SK-N-SH (cell line): ENCODE measurements at regions not wholly inside any gene's neighbourhood (a gene's known extent, or its start where the extent isn't known, plus 50 kb on each side); places are given as distances from the start of the nearest gene placed in this dataset.

Experiments used
- CTCF ChIA-PET: fragments of 300-600, 350-600 bp; formaldehyde crosslinking; extraction: SDS; loops from one replicate; lab custom pipeline; 2021; lab: Yijun Ruan, JAX
- POLR2A ChIA-PET: fragments of 350-600 bp; sonication (Branson Sonifier 250); formaldehyde crosslinking; extraction: SDS; loops from one replicate; lab custom pipeline; 2020; ENCODE audit warnings: antibody characterized with exemption, inconsistent platforms; lab: Yijun Ruan, JAX
- DNase-seq: peaks from one replicate; pipeline ENCODE4 v3.0.0; 2012
- H2AFZ ChIP-seq: fragments of 200-600 bp; sonication (generic); 2 replicates; pipeline ENCODE4 v1.8.1; 2016; ENCODE audit warnings: antibody characterized with exemption, mild to moderate bottlenecking, low read depth
- H3F3A ChIP-seq: fragments of 200-600 bp; sonication (generic); replicated peaks from 2 replicates; pipeline ENCODE3; 2016; ENCODE audit warnings: antibody characterized with exemption, mild to moderate bottlenecking; ENCODE audit not compliant: insufficient read depth
- H3K27ac ChIP-seq, 2 experiments: fragments of 200-500 bp in 1 of 2; fragments of 200-600 bp in 1 of 2; sonication (Bioruptor generic) in 1 of 2; sonication (generic), shearing (Covaris generic) in 1 of 2; 2 replicates each; pipeline versions ENCODE4 v1.5.1 to v1.6.1; 2014 to 2016; ENCODE audit warnings: low read depth in 2 of 2, inconsistent platforms in 1 of 2, low read length in 1 of 2, mild to moderate bottlenecking in 1 of 2, mixed read lengths in 1 of 2
- H3K27me3 ChIP-seq: fragments of 200-600 bp; sonication (generic), shearing (Covaris generic); 2 replicates; pipeline ENCODE4 v1.6.1; 2016; ENCODE audit warnings: mixed run types; ENCODE audit not compliant: insufficient read depth
- H3K36me3 ChIP-seq, 2 experiments: fragments of 200-500 bp in 1 of 2; fragments of 200-600 bp in 1 of 2; sonication (Bioruptor generic) in 1 of 2; sonication (generic) in 1 of 2; replicated peaks in 1 of 2; 2 replicates each; pipeline versions ENCODE3 to v1.5.1; 2014 to 2016; ENCODE audit warnings: low read length in 1 of 2, mild to moderate bottlenecking in 1 of 2; ENCODE audit not compliant: insufficient read depth in 2 of 2, control insufficient read depth in 1 of 2
- H3K4me1 ChIP-seq, 2 experiments: fragments of 200-500 bp in 1 of 2; fragments of 200-600 bp in 1 of 2; sonication (Bioruptor generic) in 1 of 2; sonication (generic), shearing (Covaris generic) in 1 of 2; 2 replicates each; pipeline versions ENCODE4 v1.5.1 to v1.6.1; 2014 to 2016; ENCODE audit warnings: low read depth in 1 of 2, low read length in 1 of 2, mixed run types in 1 of 2; ENCODE audit not compliant: insufficient read depth in 2 of 2, control insufficient read depth in 1 of 2
- H3K4me2 ChIP-seq: fragments of 200-600 bp; sonication (generic), shearing (Covaris generic); 2 replicates; pipeline ENCODE4 v1.6.1; 2017; ENCODE audit warnings: mixed run types
- H3K4me3 ChIP-seq, 2 experiments: fragments of 200-500 bp in 1 of 2; fragments of 200-600 bp in 1 of 2; sonication (Bioruptor generic) in 1 of 2; sonication (generic), shearing (Covaris generic) in 1 of 2; 2 replicates each; pipeline versions ENCODE4 v1.5.1 to v1.8.1; 2014 to 2016; ENCODE audit warnings: low read depth in 2 of 2, inconsistent platforms in 1 of 2, low read length in 1 of 2, mild to moderate bottlenecking in 1 of 2, mixed read lengths in 1 of 2, moderate library complexity in 1 of 2
- H3K79me2 ChIP-seq: fragments of 200-600 bp; sonication (generic); 2 replicates; pipeline ENCODE4 v1.8.1; 2017; ENCODE audit warnings: mild to moderate bottlenecking; ENCODE audit not compliant: insufficient read depth
- H3K9ac ChIP-seq: fragments of 200-600 bp; sonication (generic); 2 replicates; pipeline ENCODE4 v1.6.1; 2017; ENCODE audit warnings: mixed run types
- H3K9me2 ChIP-seq: fragments of 200-600 bp; sonication (generic); 2 replicates; pipeline ENCODE4 v1.6.1; 2017; ENCODE audit warnings: mixed run types
- H3K9me3 ChIP-seq: fragments of 200-600 bp; sonication (generic); 2 replicates; pipeline ENCODE4 v1.6.1; 2017; ENCODE audit warnings: mixed run types, mild to moderate bottlenecking, moderate library complexity
- H4K20me1 ChIP-seq: fragments of 200-600 bp; sonication (generic); 2 replicates; pipeline ENCODE4 v1.6.1; 2017; ENCODE audit warnings: mild to moderate bottlenecking, mixed run types; ENCODE audit not compliant: insufficient read depth
- CTCF ChIP-seq: fragments of 200-600 bp; sonication (generic); IDR thresholded peaks from 2 replicates; pipeline ENCODE4 v1.6.1; 2017; ENCODE audit warnings: antibody characterized with exemption, mild to moderate bottlenecking, moderate library complexity
- ELF1 ChIP-seq: IDR thresholded peaks from 2 replicates; pipeline ENCODE4 v1.4.0; 2012
- EP300 ChIP-seq, 2 experiments: IDR thresholded peaks; 2 replicates each; pipeline versions ENCODE4 v1.4.0 to v1.6.1; 2012; ENCODE audit warnings: borderline replicate concordance in 1 of 2, low read depth in 1 of 2, low read length in 1 of 2
- EZH2phosphoT487 ChIP-seq: fragments of 200-600 bp; sonication (generic); IDR thresholded peaks from 2 replicates; pipeline ENCODE4 v1.6.1; 2017; ENCODE audit warnings: low read depth, mixed run types, mild to moderate bottlenecking, antibody characterized with exemption, moderate library complexity, borderline replicate concordance
- FOSL2 ChIP-seq: IDR thresholded peaks from 2 replicates; pipeline ENCODE4 v1.4.0; 2012; ENCODE audit warnings: low read depth, mild to moderate bottlenecking, moderate library complexity, borderline replicate concordance
- FOXJ3 ChIP-seq: sonication (generic); formaldehyde crosslinking; IDR thresholded peaks from 2 replicates; pipeline ENCODE4 v1.5.1; 2020; ENCODE audit warnings: mild to moderate bottlenecking, missing genetic modification reagents
- GATA2 ChIP-seq: sonication (generic); formaldehyde crosslinking; IDR thresholded peaks from 2 replicates; pipeline ENCODE4 v1.5.0; 2020; ENCODE audit warnings: mild to moderate bottlenecking, missing genetic modification reagents
- MEF2A ChIP-seq: IDR thresholded peaks from 2 replicates; pipeline ENCODE4 v1.4.0; 2012; ENCODE audit warnings: low read depth, borderline replicate concordance
- MXI1 ChIP-seq: IDR thresholded peaks from 2 replicates; pipeline ENCODE4 v1.6.1; 2012; ENCODE audit warnings: mild to moderate bottlenecking, low read depth, low read length, improper control_type of control experiment
- NFIC ChIP-seq: IDR thresholded peaks from 2 replicates; pipeline ENCODE4 v1.4.0; 2012; ENCODE audit warnings: borderline replicate concordance
- NRF1 ChIP-seq: IDR thresholded peaks from 2 replicates; pipeline ENCODE4 v1.6.1; 2012; ENCODE audit warnings: low read depth, mild to moderate bottlenecking, low read length
- POLR2AphosphoS5 ChIP-seq: IDR thresholded peaks from 2 replicates; pipeline ENCODE4 v1.6.1; 2012; ENCODE audit warnings: low read depth, low read length
- RFX5 ChIP-seq: IDR thresholded peaks from 2 replicates; pipeline ENCODE4 v1.6.1; 2012; ENCODE audit warnings: mild to moderate bottlenecking, improper control_type of control experiment, low read length
- RXRA ChIP-seq: IDR thresholded peaks from 2 replicates; pipeline ENCODE4 v1.4.0; 2012; ENCODE audit warnings: low read depth, mild to moderate bottlenecking, borderline replicate concordance
- SMC3 ChIP-seq: IDR thresholded peaks from 2 replicates; pipeline ENCODE4 v1.6.1; 2012; ENCODE audit warnings: low read depth, low read length, improper control_type of control experiment
- TAF1 ChIP-seq: IDR thresholded peaks from 2 replicates; pipeline ENCODE4 v1.6.1; 2012; ENCODE audit warnings: low read depth, mild to moderate bottlenecking, low read length, moderate library complexity, borderline replicate concordance
- TCF12 ChIP-seq: IDR thresholded peaks from 2 replicates; pipeline ENCODE4 v1.4.0; 2012
- TEAD4 ChIP-seq: IDR thresholded peaks from 2 replicates; pipeline ENCODE4 v1.4.0; 2012; ENCODE audit warnings: mild to moderate bottlenecking, borderline replicate concordance; ENCODE audit not compliant: insufficient read depth
- USF1 ChIP-seq: IDR thresholded peaks from 2 replicates; pipeline ENCODE4 v1.4.0; 2012; ENCODE audit warnings: low read depth, borderline replicate concordance
- USF2 ChIP-seq: fragments of 150-350 bp; IDR thresholded peaks from 2 replicates; pipeline ENCODE4 v1.6.1; 2017; ENCODE audit warnings: antibody characterized with exemption, low read length, low read depth, borderline replicate concordance
- YY1 ChIP-seq: IDR thresholded peaks from 2 replicates; pipeline ENCODE4 v1.4.0; 2012; ENCODE audit warnings: low read depth, mild to moderate bottlenecking
- WGBS: methylation state at CpG from one replicate; pipeline ENCODE4 v1.1.6; 2017; ENCODE audit warnings: low lambda C conversion rate; 5-methylcytosine and 5-hydroxymethylcytosine counted together
- TF ChIP-seq, protein P1 (sequence below): IDR thresholded peaks from 2 replicates; pipeline ENCODE4 v1.4.0; 2012; ENCODE audit warnings: low read depth, borderline replicate concordance

GRCh38 chr11:23897453-23898286 is 599.2 kb upstream of the LUZP2 start (continued):
- no peak for TF ChIP-seq FOXJ3 (CRISPR knock-in tag)
- TF ChIP-seq YY1: no peak
- TF ChIP-seq TCF12: peak; percentile 97
- no peak for TF ChIP-seq RFX5
- TF ChIP-seq EZH2phosphoT487: no peak
- TF ChIP-seq USF1: no peak
- peak; percentile 47; the same call in 1 of the 2 replicates for TF ChIP-seq FOSL2
- TF ChIP-seq USF2: no peak
- peak; percentile 71 to 77 for TF ChIP-seq EP300 (IDR thresholded peaks at IDR 0.05; ENCODE audit: borderline replicate concordance in 1 of 2, low read depth in 1 of 2, low read length in 1 of 2)
- TF ChIP-seq GATA2 (CRISPR knock-in tag): no peak
- TF ChIP-seq, all 33 proteins: peak for 12

DNA sequence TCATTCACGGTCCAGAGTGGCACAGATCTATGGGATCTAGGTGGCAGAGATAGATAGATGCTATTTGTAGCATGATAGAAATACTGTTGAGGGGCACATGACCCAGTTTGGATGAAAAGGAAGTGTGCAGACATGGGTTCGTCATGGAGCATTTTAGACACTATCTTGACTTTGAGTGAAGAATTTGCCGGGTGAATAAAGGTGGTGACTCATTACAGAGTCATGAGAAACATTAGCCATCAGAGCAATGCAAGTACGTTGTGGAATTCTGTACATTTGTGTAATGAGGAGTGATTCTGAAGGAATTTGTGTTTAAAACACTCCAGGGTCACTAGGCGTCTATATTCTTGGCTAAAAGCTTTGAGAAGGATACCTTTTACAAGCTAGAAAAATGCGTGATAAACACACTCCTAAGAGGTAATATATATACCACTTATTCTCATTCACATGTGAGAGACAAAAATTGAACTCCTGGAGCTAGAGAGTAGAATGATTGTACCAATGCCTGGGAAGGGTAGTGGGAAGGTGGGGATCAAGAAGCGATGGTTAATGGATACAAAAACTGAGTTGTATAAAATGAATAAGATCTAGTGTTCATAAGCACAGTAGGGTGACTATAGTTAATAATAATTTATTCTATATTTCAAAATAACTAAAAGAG is 593.7 kb upstream of the LUZP2 start:
- peaks cover 4% of the 10 kb centered on the region for H3F3A ChIP-seq
- POLR2A ChIA-PET: no interaction called here
- no peaks in the 10 kb centered on the region for H3K9me3 ChIP-seq
- peaks cover 1 to 3% of the 10 kb centered on the region in 2 experiments; a peak in 3 of 4 replicates for H3K4me1 ChIP-seq
- H3K4me2 ChIP-seq: no peak overlapping the region
- no peaks in the 10 kb centered on the region for H3K9me2 ChIP-seq
- no peak for DNase-seq
- no peaks in the 10 kb centered on the region for H3K36me3 ChIP-seq
- CTCF ChIA-PET: no interaction called here
- H3K27ac ChIP-seq: peak overlapping the region; percentile 34 to 65; a peak in 3 of 4 replicates
- H4K20me1 ChIP-seq: no peaks in the 10 kb centered on the region
- no peak overlapping the region for H3K4me3 ChIP-seq
- no peak overlapping the region; the same call in 1 of the 2 replicates for H3K9ac ChIP-seq
- no peaks in the 10 kb centered on the region for H3K79me2 ChIP-seq
- 29% methylated on average over 7 of the region's 7 CpGs for WGBS
- no peaks in the 10 kb centered on the region for H3K27me3 ChIP-seq
- no peak overlapping the region for H2AFZ ChIP-seq
- no peak for TF ChIP-seq YY1
- TF ChIP-seq, protein P1, sequence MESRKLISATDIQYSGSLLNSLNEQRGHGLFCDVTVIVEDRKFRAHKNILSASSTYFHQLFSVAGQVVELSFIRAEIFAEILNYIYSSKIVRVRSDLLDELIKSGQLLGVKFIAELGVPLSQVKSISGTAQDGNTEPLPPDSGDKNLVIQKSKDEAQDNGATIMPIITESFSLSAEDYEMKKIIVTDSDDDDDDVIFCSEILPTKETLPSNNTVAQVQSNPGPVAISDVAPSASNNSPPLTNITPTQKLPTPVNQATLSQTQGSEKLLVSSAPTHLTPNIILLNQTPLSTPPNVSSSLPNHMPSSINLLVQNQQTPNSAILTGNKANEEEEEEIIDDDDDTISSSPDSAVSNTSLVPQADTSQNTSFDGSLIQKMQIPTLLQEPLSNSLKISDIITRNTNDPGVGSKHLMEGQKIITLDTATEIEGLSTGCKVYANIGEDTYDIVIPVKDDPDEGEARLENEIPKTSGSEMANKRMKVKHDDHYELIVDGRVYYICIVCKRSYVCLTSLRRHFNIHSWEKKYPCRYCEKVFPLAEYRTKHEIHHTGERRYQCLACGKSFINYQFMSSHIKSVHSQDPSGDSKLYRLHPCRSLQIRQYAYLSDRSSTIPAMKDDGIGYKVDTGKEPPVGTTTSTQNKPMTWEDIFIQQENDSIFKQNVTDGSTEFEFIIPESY: peak; percentile 64; the same call in 1 of the 2 replicates
- TF ChIP-seq MXI1: no peak
- no peak for TF ChIP-seq USF2
- peak in 1 of 2 experiments; percentile 90; a peak in 2 of 4 replicates for TF ChIP-seq EP300 (IDR thresholded peaks at IDR 0.05; ENCODE audit: borderline replicate concordance in 1 of 2, low read depth in 1 of 2, low read length in 1 of 2)
- TF ChIP-seq POLR2AphosphoS5: peak; percentile 54; the same call in 1 of the 2 replicates
- TF ChIP-seq NFIC: peak; percentile 55
- no peak for TF ChIP-seq SMC3
- peak; percentile 37; the same call in 1 of the 2 replicates for TF ChIP-seq MEF2A
- peak; percentile 77 for TF ChIP-seq TCF12
- TF ChIP-seq TAF1: no peak
- TF ChIP-seq ELF1: no peak
- TF ChIP-seq CTCF: no peak
- TF ChIP-seq TEAD4: peak; percentile 84
- TF ChIP-seq RXRA: peak; percentile 30; the same call in 1 of the 2 replicates
- TF ChIP-seq NRF1: no peak
